Kidney glomerular epithelial cell (primary cell): ENCODE measurements at regions not wholly inside any gene's neighbourhood (a gene's known extent, or its start where the extent isn't known, plus 50 kb on each side); places are given as distances from the start of the nearest gene placed in this dataset.
"Not testable (repeated sequence)": the region's sequence is repeated elsewhere in the genome, so short reads cannot be mapped to it uniquely, and the experiment has no call there.

Source experiments
- DNase-seq: peaks from one replicate; lab custom pipeline; 2025; lab: John Stamatoyannopoulos, UW

DNA sequence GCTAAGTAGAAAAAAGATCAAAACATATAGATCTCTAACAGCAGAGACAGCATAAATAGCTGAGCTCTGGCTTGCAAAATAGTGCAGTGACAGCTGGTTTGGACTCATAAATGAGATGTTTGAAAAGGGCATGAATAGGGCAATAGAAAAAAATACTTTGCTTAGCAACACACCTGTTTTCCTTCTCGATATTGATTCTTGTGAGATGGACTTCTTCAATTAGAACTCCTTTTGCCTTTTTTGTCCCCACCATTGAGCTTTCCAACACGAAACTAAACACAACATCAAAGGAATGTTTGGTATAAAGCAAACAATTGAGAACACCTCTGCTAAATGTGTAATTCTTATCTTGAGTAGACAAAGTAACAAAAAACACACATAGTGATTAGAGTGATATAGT lies 726.3 kb downstream of the RAPGEF2 start:
- DNase-seq = no peak

DNA sequence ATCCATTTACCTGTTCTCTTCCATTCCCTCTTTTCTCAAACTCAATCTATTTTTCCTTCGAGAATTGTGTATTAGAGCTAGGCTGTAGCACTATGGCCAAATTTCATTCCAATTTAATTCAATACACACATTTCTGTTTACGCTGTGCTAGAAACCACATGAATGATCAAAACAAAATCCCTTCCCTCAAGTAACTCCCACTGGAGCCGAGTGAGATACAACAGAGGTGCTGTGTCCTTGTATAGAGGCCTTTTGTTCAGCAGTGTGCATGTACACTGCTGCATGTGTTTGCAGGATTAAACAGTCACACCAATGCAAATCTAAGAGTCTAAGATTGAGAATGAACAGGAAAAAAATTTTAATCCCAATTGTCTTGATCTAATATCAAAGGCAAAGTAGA lies 734.2 kb downstream of the RAPGEF2 start:
- DNase-seq = no peak

DNA sequence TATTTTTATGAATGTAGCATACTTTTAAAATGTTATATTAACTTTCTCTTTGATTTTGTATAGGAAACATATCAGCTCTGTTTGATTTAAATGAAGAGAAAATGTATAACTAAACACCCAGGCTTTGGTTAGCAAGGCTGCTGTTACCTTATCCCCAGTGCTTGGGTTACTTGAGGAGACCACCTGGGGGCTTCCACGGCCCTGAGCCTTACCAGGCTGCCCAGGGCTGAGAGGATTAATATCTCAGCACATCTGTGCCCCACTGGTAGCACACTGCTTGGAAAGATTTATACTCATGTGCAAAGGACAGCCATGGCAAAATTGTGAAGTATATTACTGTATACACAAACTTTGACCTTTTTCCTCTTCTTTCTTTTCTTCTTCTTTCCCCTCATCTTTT lies 752.9 kb downstream of the RAPGEF2 start:
- DNase-seq = no peak

DNA sequence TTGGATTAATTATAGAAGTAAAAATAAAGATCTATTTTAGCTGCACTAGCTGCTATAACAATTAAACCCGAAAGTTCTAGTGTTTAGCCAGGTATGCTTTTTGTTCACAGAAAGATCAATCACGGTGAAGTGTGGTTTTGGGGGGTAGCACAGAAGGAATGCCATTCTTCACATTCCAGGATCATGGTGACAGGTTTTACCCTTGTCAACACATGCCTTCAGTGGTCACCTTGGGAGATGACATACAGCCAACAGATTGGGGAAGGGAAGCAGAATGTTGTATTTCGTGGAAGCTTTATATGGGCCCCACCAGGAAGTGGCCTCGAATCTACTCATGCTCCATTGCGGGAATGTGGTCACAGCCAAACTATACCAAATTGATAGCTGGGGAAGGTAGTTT lies 753.6 kb downstream of the RAPGEF2 start:
- no peak for DNase-seq

DNA sequence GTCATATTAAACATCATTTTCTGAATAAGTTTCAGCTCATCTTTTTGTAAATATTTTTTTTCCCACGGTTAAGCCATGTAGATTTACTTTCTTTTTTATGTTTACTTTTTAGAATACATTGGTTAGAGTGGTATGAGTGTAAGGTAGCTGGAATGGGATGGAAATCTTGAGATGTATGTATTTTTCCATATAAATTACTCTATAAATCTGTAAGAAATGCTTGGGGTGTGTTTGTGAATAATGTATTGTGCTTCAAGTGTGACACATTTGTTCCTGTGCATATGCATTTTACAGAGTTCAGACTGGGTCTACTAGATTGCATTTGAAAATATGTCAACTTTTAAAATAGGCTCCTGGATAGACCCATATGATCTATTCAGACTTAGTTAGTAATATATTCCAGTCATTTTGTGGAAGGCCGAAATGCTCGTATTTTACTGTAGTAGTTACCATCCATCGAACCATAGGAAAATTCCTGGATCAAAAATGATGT lies 756.8 kb downstream of the RAPGEF2 start:
- DNase-seq = no peak

DNA sequence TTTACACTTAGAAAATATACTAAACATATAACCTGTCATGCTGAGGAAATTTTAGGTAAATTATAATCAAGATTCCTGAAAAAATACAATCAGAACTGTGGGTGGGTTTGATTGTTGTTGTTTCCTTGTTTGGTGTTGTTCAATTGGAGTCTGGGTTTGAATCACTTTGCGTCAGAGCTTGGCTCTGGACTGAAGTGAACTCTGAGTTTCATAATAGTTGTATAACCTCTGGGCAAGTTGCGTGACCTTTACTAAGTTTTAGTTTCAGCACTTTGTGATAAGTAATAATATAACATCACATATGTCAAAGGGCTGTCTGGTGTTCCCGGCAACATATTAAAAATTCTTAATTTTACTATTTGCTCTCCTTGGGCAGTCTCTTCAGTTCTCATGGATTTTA lies 758.1 kb downstream of the RAPGEF2 start:
- DNase-seq = no peak

DNA sequence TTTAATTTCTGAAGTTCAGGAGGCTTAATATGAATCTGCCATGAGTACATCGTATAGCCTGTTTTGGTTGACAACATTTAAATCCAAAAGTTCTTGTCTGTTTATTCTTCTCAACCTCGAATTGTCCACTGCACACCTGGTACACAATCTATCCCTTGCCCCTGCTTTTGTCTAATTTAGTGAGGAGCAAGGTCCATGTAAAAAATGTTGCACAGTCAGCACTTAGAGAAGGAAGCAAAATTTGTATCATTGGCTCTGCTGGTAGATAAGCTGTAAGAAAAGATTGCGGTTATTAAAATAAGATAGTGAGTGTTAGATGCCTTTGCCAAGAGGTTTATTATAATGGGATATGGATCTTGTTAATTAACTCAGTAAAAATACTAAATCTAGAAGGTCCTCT lies 761.5 kb downstream of the RAPGEF2 start:
- DNase-seq = no peak

DNA sequence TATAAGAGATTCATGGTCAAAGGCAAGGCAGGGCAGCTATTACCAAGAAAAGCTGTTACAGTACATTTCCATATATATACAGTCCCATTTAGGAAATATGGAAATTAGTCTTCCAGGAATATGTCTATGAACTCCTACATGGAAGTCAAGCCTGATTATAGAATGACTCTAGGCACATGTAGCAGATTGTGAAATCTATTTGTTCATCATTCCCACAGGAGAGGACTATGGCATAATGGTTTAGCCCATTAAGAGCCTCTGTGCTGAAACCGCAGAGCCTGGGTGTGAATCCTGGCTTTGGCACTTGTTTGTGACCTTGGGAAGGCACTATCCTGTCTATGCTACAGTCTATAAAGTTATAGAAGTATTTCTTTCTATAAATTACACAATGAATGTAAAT lies 764.8 kb downstream of the RAPGEF2 start:
- DNase-seq = no peak

DNA sequence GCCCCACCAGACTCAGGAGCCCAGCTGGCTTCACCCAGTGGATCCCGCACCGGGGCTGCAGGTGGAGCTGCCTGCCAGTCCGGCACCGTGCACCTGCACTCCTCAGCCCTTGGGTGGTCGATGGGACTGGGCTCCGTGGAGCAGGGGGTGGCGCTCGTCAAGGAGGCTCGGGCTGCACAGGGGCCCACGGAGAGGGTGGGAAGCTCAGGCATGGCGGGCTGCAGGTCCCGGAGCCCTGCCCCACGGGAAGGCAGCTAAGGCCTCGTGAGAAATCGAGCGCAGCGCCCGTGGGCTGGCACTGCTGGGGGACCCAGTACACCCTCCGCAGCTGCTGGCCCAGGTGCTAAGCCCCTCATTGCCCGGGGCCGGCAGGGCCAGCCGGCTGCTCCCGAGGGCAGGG lies 766.1 kb downstream of the RAPGEF2 start:
- DNase-seq = not testable (repeated sequence)

DNA sequence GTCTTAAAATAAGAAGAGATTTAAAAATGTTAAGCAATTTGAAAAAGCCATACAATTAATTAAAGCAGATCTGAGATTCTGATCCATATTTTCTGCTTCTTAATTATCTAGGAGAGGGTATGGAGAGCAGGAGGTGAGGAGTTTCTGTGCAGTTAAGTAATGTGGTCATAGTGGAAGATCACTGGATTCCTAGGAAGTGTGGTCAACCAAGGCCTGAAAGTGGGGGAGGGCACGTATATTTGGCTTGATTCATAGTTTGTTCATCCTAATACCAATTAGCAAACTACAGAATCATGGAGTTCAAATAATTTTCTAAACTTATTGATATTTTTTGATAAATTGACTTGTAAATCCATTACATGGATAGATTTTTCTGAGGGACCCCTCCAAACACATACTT lies 768.3 kb downstream of the RAPGEF2 start:
- no peak for DNase-seq

DNA sequence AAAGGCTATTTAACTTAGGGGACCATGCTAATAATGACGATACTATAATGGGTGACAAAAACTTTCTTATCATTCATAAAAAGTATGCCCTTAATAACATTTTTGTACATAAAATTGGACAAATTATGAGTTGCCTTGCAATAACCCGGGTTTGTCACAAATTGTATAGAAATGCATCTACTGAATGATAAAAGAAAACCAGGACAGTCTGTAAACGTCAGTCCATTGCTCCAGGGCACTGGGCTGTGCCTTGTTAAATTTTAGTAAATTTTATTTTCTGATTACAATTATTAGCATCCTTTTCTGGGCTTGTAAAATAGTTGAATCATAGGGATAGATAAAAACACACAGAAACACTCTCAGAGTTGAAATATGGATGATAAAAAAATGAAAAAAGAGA lies 778.3 kb downstream of the RAPGEF2 start:
- DNase-seq = no peak

DNA sequence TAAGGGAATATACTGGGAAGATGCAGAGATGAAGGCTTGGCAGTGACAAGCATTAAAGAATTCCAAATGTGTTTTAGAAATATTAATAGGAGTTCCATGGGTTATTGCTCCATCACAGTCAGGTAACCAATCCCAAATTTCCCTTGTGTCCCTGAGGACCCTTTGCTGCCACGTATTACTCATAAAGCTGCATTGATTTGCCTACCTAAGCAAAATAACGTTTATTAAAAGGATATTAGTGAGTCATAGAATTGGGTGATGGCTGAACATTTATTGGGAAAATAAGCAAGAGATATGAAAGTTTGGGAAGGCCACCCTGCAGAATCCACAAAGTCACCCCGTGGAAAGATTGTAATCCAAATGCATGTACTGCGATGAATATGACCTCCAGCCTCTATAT lies 782.1 kb downstream of the RAPGEF2 start:
- DNase-seq = no peak

DNA sequence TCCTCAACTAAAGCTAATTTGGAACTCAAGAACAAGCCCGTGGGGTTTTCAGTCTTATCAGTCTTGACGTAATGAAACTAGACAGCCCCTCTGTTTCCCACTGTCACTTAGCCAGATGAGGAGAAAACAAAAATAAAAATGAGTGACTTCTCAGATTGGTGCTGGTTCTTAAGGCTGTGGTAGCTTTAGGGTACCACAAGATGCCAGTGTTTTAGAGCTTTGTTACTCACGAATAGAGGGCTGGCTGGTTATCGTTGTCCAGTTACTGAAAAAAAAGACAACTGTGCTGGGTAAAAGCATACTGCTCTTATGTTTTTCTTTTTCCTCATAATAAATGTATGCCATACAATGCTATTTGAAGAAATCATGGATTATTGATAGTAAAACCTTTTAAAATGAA lies 796.7 kb downstream of the RAPGEF2 start:
- DNase-seq = no peak

DNA sequence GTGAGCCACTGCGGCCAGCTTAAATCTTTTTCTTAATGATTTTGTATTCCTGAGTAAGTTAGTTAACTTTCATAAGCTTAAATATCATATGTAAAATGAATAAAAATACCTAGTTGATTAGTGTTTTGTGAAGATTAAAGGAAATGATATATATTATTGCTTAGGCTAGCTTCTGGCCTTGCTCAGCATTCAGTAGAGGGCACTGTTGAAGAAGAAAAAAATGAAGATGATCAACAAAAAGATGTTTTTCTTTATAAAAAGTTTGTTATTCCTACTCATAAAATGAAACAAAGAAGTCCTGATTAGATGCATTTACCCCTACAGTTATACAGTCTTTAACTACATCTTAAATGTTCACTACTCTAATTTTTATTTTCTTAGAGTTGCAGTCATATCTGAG lies 797.7 kb downstream of the RAPGEF2 start:
- no peak for DNase-seq

DNA sequence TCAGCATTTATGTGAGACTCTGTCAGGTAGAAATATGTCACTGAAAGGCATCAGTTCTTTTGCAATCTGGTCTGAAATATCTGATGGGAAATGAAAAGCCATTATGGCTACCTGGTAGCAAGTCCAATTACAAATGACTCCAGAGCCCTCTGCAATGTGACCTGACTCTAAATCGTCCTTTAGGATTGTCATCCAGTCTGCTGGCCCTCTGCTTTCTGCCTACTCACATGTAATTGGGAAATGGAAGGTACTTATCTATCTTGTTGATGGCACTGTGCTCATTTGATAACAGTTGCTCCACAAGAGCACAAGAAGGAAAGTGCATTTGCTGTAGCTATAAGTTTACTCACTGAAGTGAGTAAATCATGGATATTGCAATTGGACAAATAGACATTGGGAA lies 799.8 kb downstream of the RAPGEF2 start:
- DNase-seq = no peak

DNA sequence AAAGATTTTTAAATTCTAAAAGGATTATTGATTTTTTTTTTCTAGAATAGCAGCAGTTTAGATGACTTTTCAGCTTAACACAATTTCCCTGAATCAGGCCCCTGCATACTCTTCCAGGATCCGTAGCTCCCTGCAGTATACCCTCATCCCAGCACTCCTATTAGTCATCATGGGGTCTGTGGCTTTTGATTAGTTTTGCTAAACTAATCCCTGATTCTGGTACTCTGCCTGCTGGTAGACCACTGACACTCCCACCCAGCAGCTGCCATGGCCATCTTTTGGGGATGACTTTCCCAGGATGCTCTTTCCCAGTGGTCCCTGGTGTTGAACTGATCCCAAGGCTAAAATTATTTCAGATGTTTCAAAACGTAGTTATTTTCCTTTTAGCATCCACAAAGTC lies 802.0 kb downstream of the RAPGEF2 start:
- DNase-seq = no peak

DNA sequence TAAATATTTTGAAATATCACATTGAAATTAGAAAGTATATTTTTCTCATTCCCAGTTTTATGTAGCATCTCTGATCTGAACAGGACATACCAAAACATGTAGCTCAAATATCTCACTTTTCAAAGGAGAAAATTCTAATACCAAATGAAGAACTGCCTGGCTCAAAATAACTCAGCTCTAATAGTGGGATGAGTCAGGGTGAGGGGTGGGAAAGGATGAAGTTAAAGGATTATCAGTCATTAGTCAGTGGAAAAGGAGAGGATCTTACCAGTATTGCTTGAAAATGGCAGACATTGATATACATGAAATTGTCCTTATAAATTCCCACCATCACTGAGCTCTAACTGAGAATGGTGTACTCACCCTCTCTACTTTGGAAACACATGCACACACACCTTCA lies 803.2 kb downstream of the RAPGEF2 start:
- no peak for DNase-seq

DNA sequence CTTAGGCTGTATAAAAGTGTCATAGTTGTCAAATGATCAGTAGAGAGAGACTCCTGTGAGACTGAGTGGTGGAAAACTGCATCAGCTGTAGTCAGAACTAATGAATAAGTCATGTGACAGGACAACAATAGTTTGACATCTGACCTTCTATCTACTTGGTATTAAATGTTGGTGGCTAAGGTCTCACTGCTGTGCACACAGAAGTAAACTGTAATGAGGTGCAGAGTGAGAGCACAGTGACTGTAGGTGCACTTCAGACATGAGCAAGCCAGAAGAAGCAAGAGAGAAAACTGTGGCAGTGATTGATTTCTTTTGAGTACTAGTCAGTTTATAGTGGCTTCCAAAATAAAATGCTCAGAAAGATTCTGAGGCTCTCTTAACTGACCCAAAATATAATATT lies 803.6 kb downstream of the RAPGEF2 start:
- no peak for DNase-seq

DNA sequence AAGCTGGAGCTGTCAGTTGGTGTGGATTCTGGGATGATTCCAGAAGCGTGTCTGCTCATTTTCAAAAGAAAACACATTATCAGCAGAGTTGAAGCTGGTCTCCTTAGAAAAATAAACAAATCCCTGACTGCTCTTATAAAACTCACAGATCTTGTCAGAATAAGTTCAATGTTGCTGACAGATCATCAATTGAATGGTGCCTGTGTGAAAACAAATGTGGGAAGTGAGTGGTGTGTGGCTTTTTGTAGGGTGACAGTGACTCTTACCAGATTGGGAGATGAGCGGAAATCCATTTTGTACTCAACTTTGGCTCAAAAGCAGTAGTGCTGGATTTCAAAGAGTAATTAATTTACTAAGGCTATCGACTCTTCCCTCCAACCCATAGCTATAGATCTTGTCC lies 807.8 kb downstream of the RAPGEF2 start:
- DNase-seq = no peak

DNA sequence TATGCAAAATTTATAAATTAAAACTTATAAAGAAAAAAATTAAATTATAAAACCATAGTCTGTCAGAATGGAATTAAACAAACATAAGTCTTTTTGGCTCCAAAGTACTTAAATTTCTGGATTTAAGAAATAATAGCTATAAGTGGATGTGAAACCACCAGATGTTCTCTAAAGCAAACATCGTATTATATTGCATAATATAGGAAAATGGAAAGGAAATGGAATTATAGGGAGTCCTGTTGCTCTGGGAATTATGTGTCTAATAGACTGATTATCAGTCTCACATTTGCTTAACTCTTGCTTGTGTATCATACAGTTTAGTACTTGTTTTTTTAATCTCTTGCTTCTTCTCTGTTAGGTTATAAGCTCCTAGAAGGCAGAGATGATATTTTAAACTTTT lies 819.2 kb downstream of the RAPGEF2 start:
- no peak for DNase-seq

DNA sequence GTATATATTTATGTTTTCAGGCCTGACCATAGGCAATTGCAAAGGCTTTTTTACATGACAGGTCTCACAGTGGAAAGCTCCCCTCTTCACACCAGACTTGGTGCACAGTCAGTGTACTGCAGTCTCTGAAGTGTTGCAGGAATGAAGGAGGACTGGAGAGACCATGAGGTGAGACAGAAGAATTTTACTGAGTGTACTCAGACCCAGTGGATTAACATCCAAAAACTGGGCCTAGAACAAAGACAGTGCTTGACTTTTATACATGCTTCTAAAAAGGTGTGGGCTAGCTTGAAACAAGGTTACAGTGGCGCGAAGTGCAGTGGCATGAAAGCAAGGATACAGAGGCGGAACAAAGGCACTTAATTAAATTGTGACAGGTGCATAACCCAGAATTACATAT lies 822.9 kb downstream of the RAPGEF2 start:
- DNase-seq = no peak

DNA sequence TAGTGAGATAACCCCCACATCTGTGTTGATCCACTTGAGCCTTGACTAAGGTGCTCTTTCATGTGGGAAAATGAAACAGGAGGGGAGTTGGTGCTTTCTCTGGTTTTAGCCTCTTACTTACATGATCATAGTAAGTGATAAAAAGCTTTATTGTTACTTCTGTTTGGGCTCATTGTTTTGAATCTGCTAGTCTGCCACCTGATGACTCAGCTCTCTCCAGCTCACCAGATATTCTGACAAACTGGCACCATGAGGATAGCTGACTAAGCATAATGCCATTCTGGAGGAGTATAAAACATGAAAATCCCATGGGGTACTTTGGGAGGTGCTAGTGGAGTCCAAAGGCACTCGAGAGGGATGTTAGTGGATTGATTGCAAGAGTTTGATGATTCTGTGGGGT lies 824.0 kb downstream of the RAPGEF2 start:
- no peak for DNase-seq

DNA sequence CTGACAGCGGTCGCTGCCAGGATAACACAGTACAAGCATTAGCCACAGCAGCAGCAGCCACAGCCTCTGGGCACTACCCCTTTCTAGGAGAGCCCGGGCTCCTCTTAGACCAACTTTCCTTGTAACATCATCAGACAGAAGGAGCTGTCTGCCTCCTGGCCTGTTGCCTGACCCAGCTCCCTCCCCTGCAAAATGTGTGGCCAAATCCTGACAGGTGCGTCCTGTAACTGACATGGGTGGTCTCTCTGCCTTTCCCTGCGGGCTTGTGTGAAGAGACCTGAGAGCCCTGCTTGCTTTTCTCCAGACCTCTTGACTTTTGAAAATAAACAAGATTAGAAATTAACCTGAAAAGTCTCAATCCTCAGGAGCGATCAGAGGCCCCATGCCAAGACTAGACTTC lies 824.9 kb downstream of the RAPGEF2 start:
- no peak for DNase-seq

DNA sequence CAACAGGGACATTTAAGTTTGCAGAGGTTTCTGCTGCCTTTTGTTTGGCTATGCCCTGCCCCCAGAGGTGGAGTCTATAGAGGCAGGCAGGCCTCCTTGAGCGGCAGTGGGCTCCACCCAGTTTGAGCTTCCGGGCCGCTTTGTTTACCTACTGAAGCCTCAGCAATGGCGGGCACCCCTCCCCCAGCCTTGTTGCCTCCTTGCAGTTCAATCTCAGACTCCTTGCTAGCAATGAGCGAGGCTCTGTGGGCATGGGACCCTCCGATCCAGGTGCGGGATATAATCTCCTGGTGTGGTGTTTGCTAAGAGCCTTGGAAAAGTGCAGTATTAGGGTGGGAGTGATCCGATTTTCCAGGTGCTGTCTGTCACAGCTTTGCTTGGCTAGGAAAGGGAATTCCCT lies 831.7 kb downstream of the RAPGEF2 start:
- not testable (repeated sequence) for DNase-seq

DNA sequence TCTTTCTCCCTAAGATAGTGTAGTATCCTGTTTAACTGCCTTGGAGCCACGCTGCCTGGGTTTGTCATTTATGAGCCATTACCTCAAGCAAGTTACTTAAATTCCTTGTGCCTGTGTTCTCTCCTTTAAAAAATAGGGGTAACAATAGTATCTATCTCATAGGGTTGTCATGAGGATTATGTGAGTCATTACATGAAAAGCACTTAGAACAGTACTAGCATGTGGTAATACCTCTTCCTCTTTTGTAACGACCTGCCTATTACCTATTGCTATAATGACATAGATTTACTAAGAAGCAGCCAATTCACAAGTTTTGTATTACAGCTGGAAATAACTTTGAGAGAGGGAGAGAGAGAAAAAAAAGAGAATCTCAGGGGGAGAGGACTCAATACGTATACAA lies 834.7 kb downstream of the RAPGEF2 start:
- no peak for DNase-seq
